ENCODE measurements at regions not wholly inside any gene's neighbourhood (a gene's known extent, or its start where the extent isn't known, plus 50 kb on each side); places are given as distances from the start of the nearest gene placed in this dataset.

DNA sequence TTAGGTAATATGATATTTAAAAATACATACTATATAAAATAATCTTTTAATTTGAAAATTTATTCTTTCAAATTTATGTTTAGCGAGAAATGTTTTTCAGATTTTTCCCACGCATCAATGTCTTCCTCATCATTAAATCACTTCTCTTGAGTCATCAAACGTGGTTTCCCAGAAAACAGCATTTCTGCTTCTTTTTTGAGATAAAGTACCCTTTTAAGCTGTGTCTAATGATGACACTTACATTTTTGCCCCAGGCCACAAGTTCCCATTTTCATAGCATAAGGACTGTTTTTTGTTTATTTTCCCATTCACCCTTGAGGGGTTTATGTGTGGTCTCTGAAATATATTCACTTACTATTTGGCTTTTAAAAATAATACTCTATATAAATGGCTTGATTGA is 139.0 kb upstream of the HS3ST3A1 start:
- DNase-seq = no peak

GRCh38 chr17:13741744-13742143 is 140.0 kb upstream of the HS3ST3A1 start:
- no peak for DNase-seq

- no peak for DNase-seq
Measured at GRCh38 chr17:13743906-13744305, 142.2 kb upstream of the HS3ST3A1 start.

GRCh38 chr17:13746404-13746803 is 144.7 kb upstream of the HS3ST3A1 start:
- no peak for DNase-seq

GRCh38 chr17:13749166-13749890 is 147.6 kb upstream of the HS3ST3A1 start:
- no peak for DNase-seq

DNA sequence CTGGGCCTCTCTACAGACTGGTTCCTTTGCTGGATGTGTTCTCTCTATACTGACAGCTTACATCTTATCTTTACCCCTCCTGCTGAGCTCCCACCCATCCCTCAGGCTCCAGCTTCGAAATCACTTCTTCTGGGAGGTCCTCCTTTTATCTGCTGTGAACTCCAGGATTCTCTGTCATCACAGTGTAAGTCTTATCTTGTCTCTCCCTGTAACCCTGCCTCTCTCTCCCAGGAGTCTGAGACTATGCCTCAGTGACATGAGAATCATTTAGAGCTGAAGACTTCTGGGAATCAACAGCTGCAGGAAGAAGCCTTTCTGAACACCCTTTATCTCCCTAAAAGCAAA is 148.1 kb upstream of the HS3ST3A1 start:
- DNase-seq = peak; percentile 13

- peak; percentile 10 for DNase-seq
Measured at GRCh38 chr17:13750816-13751793, 149.4 kb upstream of the HS3ST3A1 start.

DNA sequence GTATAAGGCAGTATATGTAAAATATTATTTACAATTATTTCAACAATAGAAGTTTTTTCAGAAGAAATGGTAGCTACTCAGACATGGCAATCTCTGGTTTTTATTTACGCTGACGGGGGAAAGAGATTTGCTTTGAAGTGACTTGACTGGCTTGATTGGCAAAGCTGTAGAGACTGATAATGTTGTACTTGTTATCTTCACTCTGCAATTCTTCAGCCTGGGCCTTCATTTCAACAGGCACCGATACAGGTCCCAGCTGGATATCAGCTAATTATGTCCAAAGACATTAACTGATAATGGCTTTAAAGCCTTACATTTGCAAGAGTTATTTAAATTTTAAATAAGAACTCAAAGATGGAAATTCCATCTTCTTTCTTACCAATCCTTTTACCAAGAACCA is 151.4 kb upstream of the HS3ST3A1 start:
- DNase-seq = no peak

GRCh38 chr17:13753771-13754170 is 152.0 kb upstream of the HS3ST3A1 start:
- no peak for DNase-seq

DNA sequence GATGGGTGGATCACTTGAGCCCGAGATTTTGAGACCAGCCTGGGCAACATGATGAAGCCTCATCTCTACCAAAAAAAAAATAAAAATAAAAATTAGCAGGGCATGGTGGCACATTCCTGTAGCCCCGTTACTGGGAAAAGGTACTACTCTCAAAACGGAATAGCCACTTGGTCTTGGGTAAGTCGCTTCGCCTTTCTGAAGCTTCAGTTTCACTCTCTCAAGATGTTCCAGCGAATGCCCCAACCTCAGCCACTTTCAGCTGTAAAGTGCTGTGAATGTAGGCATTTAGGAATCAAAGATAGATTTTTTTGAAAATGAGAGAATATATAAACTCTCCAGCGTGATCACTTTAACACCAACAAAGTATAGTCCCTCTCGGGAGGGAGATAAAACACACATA is 154.1 kb upstream of the HS3ST3A1 start:
- no peak for DNase-seq

DNA sequence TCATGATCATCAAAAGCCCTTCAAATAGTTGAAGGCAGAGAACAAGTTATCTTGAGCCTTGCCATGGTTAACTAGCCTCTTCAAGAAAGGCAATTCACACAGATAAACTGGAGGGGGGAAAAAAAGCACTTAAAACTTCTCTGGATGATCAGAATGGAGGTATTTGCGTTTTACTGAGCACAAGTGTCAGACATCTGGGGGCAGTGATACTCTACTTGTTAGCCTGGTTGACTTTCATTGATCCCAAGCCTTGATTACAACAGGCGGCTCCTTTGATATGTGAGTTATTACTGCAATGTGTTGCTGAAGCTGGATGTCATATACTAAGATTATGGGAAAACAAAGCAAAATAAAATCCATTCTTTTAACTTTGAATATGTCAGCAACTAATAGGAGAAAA is 155.0 kb upstream of the HS3ST3A1 start:
- DNase-seq = no peak

GRCh38 chr17:13757871-13758270 is 156.1 kb upstream of the HS3ST3A1 start:
- no peak for DNase-seq

GRCh38 chr17:13759518-13760335 is 158.0 kb upstream of the HS3ST3A1 start:
- DNase-seq = no peak

DNA sequence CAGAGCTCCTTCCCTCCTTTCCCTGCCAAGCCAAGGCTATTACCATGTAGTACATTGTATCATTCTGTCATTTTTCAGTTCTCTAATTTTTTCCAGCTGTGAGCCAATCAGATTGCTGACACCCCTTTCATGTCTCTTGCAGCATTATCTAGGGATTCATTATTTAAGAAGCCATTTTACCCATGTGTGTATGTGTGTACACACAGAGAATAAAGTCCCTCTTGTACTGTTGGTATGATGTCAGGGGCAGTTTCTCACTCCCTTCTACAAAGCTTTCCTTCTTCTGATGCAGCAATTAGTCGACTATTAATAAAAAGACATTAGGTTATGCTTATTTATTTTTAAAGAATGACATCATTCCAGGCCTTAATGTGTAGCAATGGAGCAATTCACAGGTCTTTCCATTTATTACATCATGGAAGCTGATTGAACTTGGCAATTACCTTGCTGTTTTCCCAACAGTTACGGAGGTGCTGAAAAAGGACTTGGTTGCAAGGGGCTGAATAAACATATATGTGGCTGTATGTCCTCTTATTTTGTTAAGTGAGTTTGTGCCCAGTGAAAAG is 159.4 kb upstream of the HS3ST3A1 start:
- DNase-seq = no peak

- no peak for DNase-seq
Measured at GRCh38 chr17:13765701-13766100, 164.0 kb upstream of the HS3ST3A1 start.

GRCh38 chr17:13770702-13771101 is 169.0 kb upstream of the HS3ST3A1 start:
- no peak for DNase-seq

GRCh38 chr17:13775450-13775849 is 173.7 kb upstream of the HS3ST3A1 start:
- DNase-seq = no peak

DNA sequence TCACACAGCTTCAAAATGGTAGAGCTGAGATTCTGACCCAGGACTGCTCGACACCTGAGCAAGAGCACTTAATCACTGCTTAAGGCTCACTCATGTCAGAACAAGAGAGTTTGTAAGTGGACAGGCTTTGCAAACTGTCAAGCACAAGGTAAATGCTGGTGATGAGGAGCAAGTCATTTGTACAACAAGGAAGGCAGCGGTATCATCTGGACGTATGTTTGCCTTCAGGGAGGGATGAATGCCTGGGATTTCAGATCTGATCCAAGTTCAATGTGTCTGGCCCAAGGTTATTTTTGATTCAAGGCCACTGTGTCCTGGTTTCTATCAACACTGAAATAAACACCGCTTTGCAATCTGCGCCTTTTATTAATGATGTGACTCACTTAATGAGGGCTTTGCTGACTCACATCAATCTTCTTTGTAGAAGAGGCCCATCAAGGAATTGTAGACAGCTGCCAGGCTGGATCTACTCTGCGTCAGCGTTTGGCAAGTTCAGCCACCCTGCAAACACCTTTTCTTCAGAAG is 174.4 kb upstream of the HS3ST3A1 start:
- no peak for DNase-seq

DNA sequence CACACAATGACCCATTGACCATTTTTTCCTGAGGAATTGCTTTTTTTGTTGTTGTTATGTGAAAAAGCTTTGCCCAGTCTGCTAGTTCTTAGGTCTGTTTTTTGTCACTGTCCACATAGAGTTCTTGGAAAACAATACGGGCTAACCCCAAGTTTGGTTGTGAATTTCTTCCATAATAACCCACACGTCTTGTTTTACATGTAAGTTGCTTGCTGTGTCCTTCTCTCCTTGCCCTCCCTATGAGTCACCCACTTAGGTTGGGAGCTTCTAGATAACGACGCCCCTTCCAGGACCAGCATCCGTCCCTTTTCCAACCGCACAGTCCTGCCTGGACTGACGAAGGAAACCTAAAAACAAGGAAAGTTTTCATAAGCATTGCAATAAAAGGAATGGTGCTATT is 175.3 kb upstream of the HS3ST3A1 start:
- no peak for DNase-seq

- DNase-seq = no peak
Measured at GRCh38 chr17:13784434-13785095, 182.8 kb upstream of the HS3ST3A1 start.

DNA sequence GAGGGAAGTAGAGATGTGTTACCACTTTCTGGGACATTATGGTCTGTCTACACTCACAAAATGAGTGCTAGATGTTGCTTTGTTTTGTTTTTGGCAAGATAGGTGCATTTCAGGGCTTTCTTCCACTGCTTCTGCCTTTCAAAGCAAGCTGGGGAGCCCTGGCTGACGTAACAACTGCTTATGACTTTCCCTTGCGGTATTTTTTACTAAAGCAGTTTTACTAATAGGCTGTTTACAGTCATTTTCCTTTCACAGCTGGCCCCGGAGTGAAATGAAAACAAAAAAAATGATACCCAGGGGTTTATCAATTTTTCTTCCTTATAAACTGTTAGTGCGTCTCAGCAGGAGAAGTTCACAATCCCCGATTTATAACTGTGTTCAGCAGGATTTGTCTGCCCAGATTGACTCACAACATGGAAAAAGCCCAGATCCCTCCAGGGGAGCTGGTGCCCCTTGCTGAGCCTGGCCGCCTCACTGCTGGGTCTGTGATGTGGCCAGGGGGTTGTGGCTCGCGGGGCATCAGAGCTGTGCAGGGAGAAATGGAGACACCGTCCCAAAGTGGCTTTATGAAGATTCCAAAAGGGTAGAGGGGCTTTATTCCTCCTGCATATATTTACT is 184.4 kb upstream of the HS3ST3A1 start:
- DNase-seq = no peak

GRCh38 chr17:13787636-13788035 is 185.9 kb upstream of the HS3ST3A1 start:
- DNase-seq = no peak

Data from NCI-H226 (cell line).